DND-41 (cell line): ENCODE measurements at regions not wholly inside any gene's neighbourhood (a gene's known extent, or its start where the extent isn't known, plus 50 kb on each side); places are given as distances from the start of the nearest gene placed in this dataset.

ENCODE experiments used
- ATAC-seq: fragments of 200-7000 bp; cut with Tn5 transposase; 3 replicates; pipeline ENCODE4 v1.9.1; 2021; ENCODE audit warnings: low read depth; ENCODE audit not compliant: insufficient read depth
- DNase-seq: peaks from one replicate; pipeline ENCODE4 v3.0.0-alpha.2; 2020
- H2AFZ ChIP-seq: 2 replicates; pipeline ENCODE4 v1.6.0; 2012; ENCODE audit warnings: low read depth, low read length
- H3K27ac ChIP-seq: 2 replicates; pipeline ENCODE4 v1.5.1; 2012; ENCODE audit warnings: low read length, inconsistent platforms
- H3K27me3 ChIP-seq: fragments of 200-600 bp; sonication (generic); 2 replicates; pipeline ENCODE4 v1.6.0; 2012; ENCODE audit warnings: low read length, mild to moderate bottlenecking, inconsistent platforms; ENCODE audit not compliant: insufficient read depth, poor library complexity
- H3K36me3 ChIP-seq: 2 replicates; pipeline ENCODE4 v1.5.1; 2012; ENCODE audit warnings: low read length, inconsistent platforms; ENCODE audit not compliant: insufficient read depth
- H3K4me1 ChIP-seq: 2 replicates; pipeline ENCODE4 v1.5.1; 2012; ENCODE audit warnings: mild to moderate bottlenecking, low read length; ENCODE audit not compliant: insufficient read depth
- H3K4me2 ChIP-seq: 2 replicates; pipeline ENCODE4 v1.6.0; 2012; ENCODE audit warnings: mild to moderate bottlenecking, moderate library complexity, low read length, inconsistent platforms; ENCODE audit not compliant: insufficient read depth
- H3K4me3 ChIP-seq, 2 experiments: fragments of 200-600 bp in 1 of 2; shearing (Covaris generic) in 1 of 2; 2 replicates each; pipeline ENCODE4 v1.5.1; 2012 to 2016; ENCODE audit warnings: inconsistent platforms in 2 of 2, low read length in 2 of 2, mild to moderate bottlenecking in 2 of 2, low read depth in 1 of 2, moderate library complexity in 1 of 2
- H3K79me2 ChIP-seq: 2 replicates; pipeline ENCODE4 v1.6.0; 2012; ENCODE audit warnings: low read length, inconsistent platforms; ENCODE audit not compliant: insufficient read depth
- H3K9ac ChIP-seq: 2 replicates; pipeline ENCODE4 v1.6.0; 2012; ENCODE audit warnings: low read depth, mild to moderate bottlenecking, inconsistent platforms, low read length, moderate library complexity
- H3K9me3 ChIP-seq: 2 replicates; pipeline ENCODE4 v1.5.1; 2012; ENCODE audit warnings: low read length, moderate library complexity, mild to moderate bottlenecking, inconsistent platforms; ENCODE audit not compliant: insufficient read depth, severe bottlenecking
- H4K20me1 ChIP-seq: 2 replicates; pipeline ENCODE4 v1.6.0; 2012; ENCODE audit warnings: low read length; ENCODE audit not compliant: insufficient read depth
- CTCF ChIP-seq: IDR thresholded peaks from 2 replicates; pipeline ENCODE4 v1.5.1; 2012; ENCODE audit warnings: borderline replicate concordance, low read length, moderate library complexity, mild to moderate bottlenecking; ENCODE audit not compliant: poor library complexity, severe bottlenecking; ENCODE audit errors: extremely low read depth
- EZH2 ChIP-seq: IDR thresholded peaks from 3 replicates; pipeline ENCODE4 v1.6.1; 2012; ENCODE audit warnings: borderline replicate concordance, low read depth, mild to moderate bottlenecking, moderate library complexity, low read length, inconsistent platforms; ENCODE audit not compliant: severe bottlenecking

GRCh38 chr3:71966185-71966584 lies 181.2 kb upstream of the PROK2 start:
- H3K36me3 ChIP-seq: no peaks in the 10 kb centered on the region
- H2AFZ ChIP-seq: no peak overlapping the region
- no peaks in the 10 kb centered on the region for H4K20me1 ChIP-seq
- H3K27me3 ChIP-seq: peaks cover 4% of the 10 kb centered on the region
- H3K79me2 ChIP-seq: no peaks in the 10 kb centered on the region
- no peak overlapping the region for H3K4me3 ChIP-seq
- H3K9ac ChIP-seq: no peak overlapping the region
- ATAC-seq (peak; percentile 84), DNase-seq (peak; percentile 40)
- no peaks in the 10 kb centered on the region for H3K9me3 ChIP-seq
- no peak for TF ChIP-seq EZH2
- TF ChIP-seq CTCF: no peak
- H3K4me1 ChIP-seq: peaks cover 12% of the 10 kb centered on the region
- peak overlapping the region; percentile 53; the same call in 1 of the 2 replicates for H3K27ac ChIP-seq
- no peak overlapping the region for H3K4me2 ChIP-seq

- Histone ChIP-seq H3K4me2 (no peak overlapping the region), H3K4me3 (no peak overlapping the region), H3K27ac (no peak overlapping the region), H3K9ac (no peak overlapping the region), H3K27me3 (peaks cover 7% of the 10 kb centered on the region), H4K20me1 (no peaks in the 10 kb centered on the region), H3K4me1 (peaks cover 12% of the 10 kb centered on the region), H3K79me2 (no peaks in the 10 kb centered on the region), H3K36me3 (no peaks in the 10 kb centered on the region), H3K9me3 (no peaks in the 10 kb centered on the region), H2AFZ (no peak overlapping the region)
- TF ChIP-seq EZH2: no peak
- no peak for TF ChIP-seq CTCF
- ATAC-seq: no peak
- DNase-seq: no peak
These were observed 179.2 kb upstream of the PROK2 start for GRCh38 chr3:71964170-71964569.

- Histone ChIP-seq H3K9ac (no peak overlapping the region), H3K27me3 (peaks cover 3% of the 10 kb centered on the region), H3K4me2 (no peak overlapping the region), H3K4me3 (no peak overlapping the region), H3K27ac (no peak overlapping the region), H4K20me1 (no peaks in the 10 kb centered on the region), H3K79me2 (no peaks in the 10 kb centered on the region), H2AFZ (no peak overlapping the region), H3K36me3 (no peaks in the 10 kb centered on the region), H3K9me3 (no peaks in the 10 kb centered on the region), H3K4me1 (peaks cover 12% of the 10 kb centered on the region)
- DNase-seq (no peak), ATAC-seq (no peak)
- TF ChIP-seq CTCF (no peak), EZH2 (no peak)
These were observed 177.8 kb upstream of the PROK2 start for GRCh38 chr3:71962561-71963240.
